Stomach (tissue), 8 donors: ENCODE measurements at regions not wholly inside any gene's neighbourhood (a gene's known extent, or its start where the extent isn't known, plus 50 kb on each side); places are given as distances from the start of the nearest gene placed in this dataset.
"Not testable (repeated sequence)": the region's sequence is repeated elsewhere in the genome, so short reads cannot be mapped to it uniquely, and the experiment has no call there.

Experiments used
- DNase-seq, 2 donors: peaks; one replicate each; pipeline versions ENCODE4 v3.0.0 to v3.0.0-alpha.2; 2013 to 2019
- H3K27ac ChIP-seq, 5 donors: fragments of 200-600 bp in 4 of 5; sonication (generic) in 4 of 5; one replicate each; pipeline ENCODE4 v1.5.1; 2013 to 2019; ENCODE audit warnings: mild to moderate bottlenecking in 1 of 5, moderate library complexity in 1 of 5
- H3K27me3 ChIP-seq, 3 donors: fragments of 200-600 bp; sonication (generic); one replicate each; pipeline ENCODE4 v1.5.1; 2017 to 2019; ENCODE audit warnings: mixed run types in 1 of 3
- H3K36me3 ChIP-seq, 4 donors: fragments of 200-600 bp; sonication (generic); 1 replicate in 3 of 4; 2 replicates in 1 of 4; pipeline ENCODE4 v1.5.1; 2016 to 2019
- H3K4me1 ChIP-seq, 4 donors: fragments of 200-600 bp; sonication (generic); one replicate each; pipeline ENCODE4 v1.5.1; 2016 to 2019
- H3K4me3 ChIP-seq, 4 donors: fragments of 200-600 bp; sonication (generic) in 3 of 4; one replicate each; pipeline ENCODE4 v1.5.1; 2016 to 2019; ENCODE audit warnings: mild to moderate bottlenecking in 1 of 4
- H3K9me3 ChIP-seq, 4 donors: fragments of 200-600 bp; sonication (generic); one replicate each; pipeline ENCODE4 v1.5.1; 2016 to 2019
- CTCF ChIP-seq, 7 experiments: fragments of 450-650 bp in 4 of 7; fragments of 200-600 bp in 3 of 7; sonication (generic) in 3 of 7; IDR thresholded peaks; one replicate each; pipeline ENCODE4 v1.5.1; 2016 to 2019; ENCODE audit warnings: antibody characterized with exemption in 7 of 7, control low read depth in 2 of 7, mild to moderate bottlenecking in 1 of 7
- EP300 ChIP-seq: sonication (generic); formaldehyde crosslinking; IDR thresholded peaks from one replicate; pipeline ENCODE4 v1.6.1; 2017; ENCODE audit warnings: antibody characterized with exemption
- POLR2A ChIP-seq, 4 donors: fragments of 450-650 bp; IDR thresholded peaks; one replicate each; pipeline ENCODE4 v1.6.1; 2016; ENCODE audit warnings: antibody characterized with exemption in 4 of 4, control low read depth in 2 of 4, mild to moderate bottlenecking in 1 of 4, moderate library complexity in 1 of 4
- POLR2AphosphoS5 ChIP-seq, 3 donors: sonication (generic); formaldehyde crosslinking; IDR thresholded peaks; one replicate each; pipeline ENCODE4 v1.6.1; 2016; ENCODE audit warnings: antibody characterized with exemption in 3 of 3
- WGBS, 5 donors: extraction: QIAGEN DNeasy Blood & Tissue Kit in 3 of 5; methylation state at CpG; one replicate each; pipeline versions ENCODE4 v1.1.5 to v1.1.7; 2013 to 2018; 5-methylcytosine and 5-hydroxymethylcytosine counted together
- intact Hi-C: fragments of 100-400 bp; cut with DNase I; formaldehyde crosslinking; loops from one replicate; pipeline ENCODE4 v1.15.1; 2023; ENCODE audit warnings: low total_unique reads
- donor health status: healthy with polysubstance abuse.
- donor health status: Bipolar disorder and iron deficiency.
- donor health status: healthy.

GRCh38 chr22:22318723-22319465 is 74.3 kb downstream of the VPREB1 start:
- intact Hi-C loops, result no loop called here
- no peaks in the 10 kb centered on the region for H3K9me3 ChIP-seq
- H3K36me3 ChIP-seq, result peaks cover 16 to 73% (median 61%) of the 10 kb centered on the region in 4 donors
- no peaks in the 10 kb centered on the region for H3K27me3 ChIP-seq
- no peak overlapping the region for H3K27ac ChIP-seq
- no peaks in the 10 kb centered on the region for H3K4me1 ChIP-seq
- WGBS, 5 donors, result 94 to 97% (median 96%) methylated on average over 8 of the region's 8 CpGs
- no peak for DNase-seq
- TF ChIP-seq POLR2A (IDR thresholded peaks at IDR 0.05) (no peak), EP300 (no peak), CTCF (IDR thresholded peaks at IDR 0.05) (no peak), POLR2AphosphoS5 (IDR thresholded peaks at IDR 0.05) (no peak)
- no peak overlapping the region for H3K4me3 ChIP-seq

GRCh38 chr22:22321743-22322611 is 77.4 kb downstream of the VPREB1 start:
- H3K9me3 ChIP-seq, H3K4me1 ChIP-seq, H3K27ac ChIP-seq, H3K4me3 ChIP-seq, H3K27me3 ChIP-seq, intact Hi-C loops: not testable (repeated sequence)
- peak in 4 of 7 experiments; percentile 29 to 72 (median 64) for TF ChIP-seq CTCF (IDR thresholded peaks at IDR 0.05)
- 13 to 43% (median 25%) methylated on average over 9 to 11 of the region's 11 CpGs for WGBS, 5 donors
- peak; percentile 68 to 82 for DNase-seq
- peaks cover 16 to 51% (median 39%) of the 10 kb centered on the region in 4 donors for H3K36me3 ChIP-seq

GRCh38 chr22:22322792-22323191 is 78.2 kb downstream of the VPREB1 start:
- intact Hi-C loops, result no loop called here
- Histone ChIP-seq H3K4me1 (no peaks in the 10 kb centered on the region), H3K27me3 (peaks cover 0 to 10% (median 0%) of the 10 kb centered on the region in 3 donors), H3K36me3 (peaks cover 14 to 43% (median 31%) of the 10 kb centered on the region in 4 donors), H3K9me3 (no peaks in the 10 kb centered on the region), H3K27ac (no peak overlapping the region), H3K4me3 (no peak overlapping the region)
- WGBS, 5 donors, result 88 to 98% (median 93%) methylated on average over 5 to 10 of the region's 10 CpGs
- TF ChIP-seq POLR2AphosphoS5 (IDR thresholded peaks at IDR 0.05) (no peak), CTCF (IDR thresholded peaks at IDR 0.05) (no peak)
- DNase-seq, result no peak

- peaks cover 0 to 60% (median 14%) of the 10 kb centered on the region in 3 donors for H3K27me3 ChIP-seq
- H3K27ac ChIP-seq, result no peak overlapping the region
- 69 to 85% (median 82%) methylated on average over 2 of the region's 2 CpGs; no CpG with 5 or more reads in 1 of the 5 donors for WGBS, 5 donors
- no peak for DNase-seq
- H3K9me3 ChIP-seq, result no peaks in the 10 kb centered on the region
- H3K36me3 ChIP-seq, result peaks cover 0 to 4% (median 0%) of the 10 kb centered on the region in 4 donors
- intact Hi-C loops, result no loop called here
- no peak overlapping the region for H3K4me3 ChIP-seq
- TF ChIP-seq CTCF (IDR thresholded peaks at IDR 0.05) (no peak), POLR2A (IDR thresholded peaks at IDR 0.05) (no peak), EP300 (no peak), POLR2AphosphoS5 (IDR thresholded peaks at IDR 0.05) (no peak)
- H3K4me1 ChIP-seq, result no peaks in the 10 kb centered on the region
Measured at GRCh38 chr22:22327723-22328122, 83.1 kb downstream of the VPREB1 start.
